GM12878 (cell line): ENCODE measurements at regions not wholly inside any gene's neighbourhood (a gene's known extent, or its start where the extent isn't known, plus 50 kb on each side); places are given as distances from the start of the nearest gene placed in this dataset.
A peak's percentile ranks its signal among the peaks of the same experiment; 100 is the strongest.

ENCODE experiments used
- ATAC-seq: fragments of 200-7000 bp; cut with Tn5 transposase; 3 replicates; pipeline ENCODE4 v1.9.1; 2020; ENCODE audit warnings: mild to moderate bottlenecking, moderate library complexity
- BruUV-seq: library from RNA; stranded (reverse); fragments of 400-500 nt; replicated peaks from 2 replicates; lab custom pipeline; 2021; lab: Mats Ljungman, UMichigan
- CTCF ChIA-PET: fragments of 300-600 bp; sonication (Branson Sonifier 250); formaldehyde crosslinking; extraction: SDS; loops from one replicate; lab custom pipeline; 2021; ENCODE audit warnings: inconsistent platforms; lab: Yijun Ruan, JAX
- POLR2A ChIA-PET: fragments of 350-600 bp; formaldehyde crosslinking; extraction: SDS; loops from one replicate; lab custom pipeline; 2021; ENCODE audit warnings: inconsistent platforms; lab: Charles Lee
- RAD21 ChIA-PET: fragments of 300-600 bp; sonication (Branson Sonifier 250); formaldehyde crosslinking; loops from one replicate; lab custom pipeline; 2023; ENCODE audit warnings: antibody characterized with exemption; ENCODE audit not compliant: unreplicated experiment; lab: Charles Lee
- SMC1A ChIA-PET: fragments of 300-600 bp; sonication (Branson Sonifier 250); formaldehyde crosslinking; loops from one replicate; lab custom pipeline; 2023; ENCODE audit not compliant: unreplicated experiment, uncharacterized antibody; lab: Charles Lee
- DNase-seq: peaks from one replicate; pipeline ENCODE4 v3.0.0-alpha.2; 2011; ENCODE audit warnings: low read depth, low spot score
- FAIRE-seq: peaks from 3 replicates; lab custom pipeline; 2011; peaks lifted over from hg19 to GRCh38; lab: Jason Lieb, UNC
- H2AFZ ChIP-seq: 2 replicates; pipeline ENCODE4 v1.6.0; 2011; ENCODE audit warnings: low read depth, low read length, control low read depth; ENCODE audit not compliant: control insufficient read depth
- H3K27ac ChIP-seq: 2 replicates; pipeline ENCODE4 v1.5.1; 2011; ENCODE audit warnings: control low read depth; ENCODE audit not compliant: control insufficient read depth, insufficient read depth
- H3K27me3 ChIP-seq, 2 experiments: replicated peaks in 1 of 2; 2 replicates each; pipeline versions ENCODE4 v1.6.0 to v1.6.1; 2011; ENCODE audit warnings: low read length in 1 of 2; ENCODE audit not compliant: control insufficient read depth in 2 of 2, insufficient read depth in 2 of 2
- H3K36me3 ChIP-seq, 2 experiments: 2 replicates each; pipeline ENCODE4 v1.5.1; 2011; ENCODE audit warnings: low read length in 1 of 2; ENCODE audit not compliant: control insufficient read depth in 2 of 2, insufficient read depth in 2 of 2
- H3K4me1 ChIP-seq: 2 replicates; pipeline ENCODE4 v1.6.1; 2011; ENCODE audit warnings: mild to moderate bottlenecking, low read length, moderate library complexity, mixed read lengths; ENCODE audit not compliant: control insufficient read depth, insufficient read depth
- H3K4me2 ChIP-seq: 2 replicates; pipeline ENCODE4 v1.6.0; 2011; ENCODE audit warnings: control low read depth; ENCODE audit not compliant: control insufficient read depth, insufficient read depth
- H3K4me3 ChIP-seq: fragments of 200-600 bp; sonication (generic); 2 replicates; pipeline ENCODE4 v1.5.1; 2016
- H3K79me2 ChIP-seq: 2 replicates; pipeline ENCODE4 v1.6.0; 2011; ENCODE audit warnings: low read length; ENCODE audit not compliant: control insufficient read depth, insufficient read depth
- H3K9ac ChIP-seq: 2 replicates; pipeline ENCODE4 v1.8.0; 2011; ENCODE audit warnings: low read length, control low read depth, mixed read lengths; ENCODE audit not compliant: control insufficient read depth, insufficient read depth
- H3K9me3 ChIP-seq: replicated peaks from 3 replicates; pipeline ENCODE4 v1.5.1; 2011; ENCODE audit warnings: mild to moderate bottlenecking, low read length; ENCODE audit not compliant: control insufficient read depth, insufficient read depth
- H4K20me1 ChIP-seq: 2 replicates; pipeline ENCODE4 v1.6.0; 2011; ENCODE audit not compliant: control insufficient read depth, insufficient read depth
- ATF7 ChIP-seq: fragments of 450-650 bp; IDR thresholded peaks from 2 replicates; pipeline ENCODE4 v1.6.1; 2016; ENCODE audit warnings: low read depth, mild to moderate bottlenecking
- MYB ChIP-seq: fragments of 150-350 bp; IDR thresholded peaks from 2 replicates; pipeline ENCODE4 v1.6.1; 2014; ENCODE audit warnings: mild to moderate bottlenecking, low read depth, low read length, borderline replicate concordance
- TCF7 ChIP-seq: IDR thresholded peaks from 2 replicates; pipeline ENCODE4 v1.6.1; 2014; ENCODE audit warnings: antibody characterized with exemption, borderline replicate concordance
- ZNF274 ChIP-seq: IDR thresholded peaks from one replicate; pipeline ENCODE4 v1.8.0; 2011; ENCODE audit not compliant: insufficient read length, insufficient read depth
- WGBS: methylation state at CpG from one replicate; pipeline ENCODE4 v1.1.6; 2016; ENCODE audit warnings: low lambda C conversion rate; ENCODE audit not compliant: insufficient replicate concordance, insufficient coverage; ENCODE audit errors: missing lambda C conversion rate; 5-methylcytosine and 5-hydroxymethylcytosine counted together
- in situ Hi-C: fragments of 300-500 bp; cut with MboI; formaldehyde crosslinking; loops from 9 replicates; pipeline ENCODE4 v1.14.3; 2018; ENCODE audit warnings: mixed read lengths
- intact Hi-C: fragments of 100-400 bp; cut with micrococcal nuclease; formaldehyde crosslinking; loops from one replicate; pipeline ENCODE4 v1.14.2; 2022; ENCODE audit not compliant: unreplicated experiment
- TF ChIP-seq, protein P1 (sequence below): fragments of 450-650 bp; IDR thresholded peaks from 2 replicates; pipeline ENCODE4 v1.6.1; 2017; ENCODE audit warnings: antibody characterized with exemption, mild to moderate bottlenecking, moderate library complexity

DNA sequence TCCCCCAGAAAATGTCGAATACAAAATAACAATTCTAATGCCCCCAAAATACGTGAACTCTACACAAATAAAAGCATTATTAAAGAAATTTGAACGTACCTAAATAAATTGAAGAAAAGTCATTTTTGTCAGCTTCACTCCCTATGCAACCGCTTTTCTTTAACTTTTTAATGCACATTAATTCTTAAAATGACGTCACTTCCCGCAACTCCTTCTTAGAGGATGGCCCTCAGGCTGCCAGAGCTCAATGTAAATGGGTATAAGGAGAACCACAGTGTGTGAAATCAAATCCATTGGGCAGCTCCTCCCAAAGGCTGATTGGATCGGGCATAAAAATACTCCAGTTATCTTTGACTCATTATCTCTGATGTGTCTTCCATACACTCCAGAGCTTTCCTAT lies 736.9 kb downstream of the GBE1 start:
- ChIA-PET POLR2A (no interaction called here), CTCF (interaction anchor here (0.9 to 1.1 kb wide), 2 partner anchors 11 to 22 kb away, joined by 3 read pairs; no protein-coding TSS in a partner anchor), SMC1A (interaction anchor here (1.4 kb wide), 1 partner anchor 19 kb away, joined by 3 read pairs; no protein-coding TSS in a partner anchor), RAD21 (no interaction called here)
- no peaks in the 10 kb centered on the region for H3K9me3 ChIP-seq
- no peak overlapping the region for H2AFZ ChIP-seq
- H3K4me2 ChIP-seq: no peak overlapping the region
- TF ChIP-seq, protein P1, sequence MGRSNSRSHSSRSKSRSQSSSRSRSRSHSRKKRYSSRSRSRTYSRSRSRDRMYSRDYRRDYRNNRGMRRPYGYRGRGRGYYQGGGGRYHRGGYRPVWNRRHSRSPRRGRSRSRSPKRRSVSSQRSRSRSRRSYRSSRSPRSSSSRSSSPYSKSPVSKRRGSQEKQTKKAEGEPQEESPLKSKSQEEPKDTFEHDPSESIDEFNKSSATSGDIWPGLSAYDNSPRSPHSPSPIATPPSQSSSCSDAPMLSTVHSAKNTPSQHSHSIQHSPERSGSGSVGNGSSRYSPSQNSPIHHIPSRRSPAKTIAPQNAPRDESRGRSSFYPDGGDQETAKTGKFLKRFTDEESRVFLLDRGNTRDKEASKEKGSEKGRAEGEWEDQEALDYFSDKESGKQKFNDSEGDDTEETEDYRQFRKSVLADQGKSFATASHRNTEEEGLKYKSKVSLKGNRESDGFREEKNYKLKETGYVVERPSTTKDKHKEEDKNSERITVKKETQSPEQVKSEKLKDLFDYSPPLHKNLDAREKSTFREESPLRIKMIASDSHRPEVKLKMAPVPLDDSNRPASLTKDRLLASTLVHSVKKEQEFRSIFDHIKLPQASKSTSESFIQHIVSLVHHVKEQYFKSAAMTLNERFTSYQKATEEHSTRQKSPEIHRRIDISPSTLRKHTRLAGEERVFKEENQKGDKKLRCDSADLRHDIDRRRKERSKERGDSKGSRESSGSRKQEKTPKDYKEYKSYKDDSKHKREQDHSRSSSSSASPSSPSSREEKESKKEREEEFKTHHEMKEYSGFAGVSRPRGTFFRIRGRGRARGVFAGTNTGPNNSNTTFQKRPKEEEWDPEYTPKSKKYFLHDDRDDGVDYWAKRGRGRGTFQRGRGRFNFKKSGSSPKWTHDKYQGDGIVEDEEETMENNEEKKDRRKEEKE: no peak
- TF ChIP-seq MYB (no peak), ZNF274 (no peak), ATF7 (peak; percentile 35; the same call in 1 of the 2 replicates)
- H3K9ac ChIP-seq: no peak overlapping the region
- in situ Hi-C loops (no loop called here), intact Hi-C loops (no loop called here)
- no peak for DNase-seq
- WGBS: 25% methylated on average over 7 of the region's 7 CpGs
- no peak for ATAC-seq
- no peaks in the 10 kb centered on the region for H3K79me2 ChIP-seq
- no TSS peak for BruUV-seq
- no peak for FAIRE-seq
- no peaks in the 10 kb centered on the region for H4K20me1 ChIP-seq
- no peaks in the 10 kb centered on the region for H3K36me3 ChIP-seq
- H3K4me1 ChIP-seq: no peaks in the 10 kb centered on the region
- no peaks in the 10 kb centered on the region for H3K27me3 ChIP-seq
- no peak overlapping the region for H3K27ac ChIP-seq
- H3K4me3 ChIP-seq: no peak overlapping the region

DNA sequence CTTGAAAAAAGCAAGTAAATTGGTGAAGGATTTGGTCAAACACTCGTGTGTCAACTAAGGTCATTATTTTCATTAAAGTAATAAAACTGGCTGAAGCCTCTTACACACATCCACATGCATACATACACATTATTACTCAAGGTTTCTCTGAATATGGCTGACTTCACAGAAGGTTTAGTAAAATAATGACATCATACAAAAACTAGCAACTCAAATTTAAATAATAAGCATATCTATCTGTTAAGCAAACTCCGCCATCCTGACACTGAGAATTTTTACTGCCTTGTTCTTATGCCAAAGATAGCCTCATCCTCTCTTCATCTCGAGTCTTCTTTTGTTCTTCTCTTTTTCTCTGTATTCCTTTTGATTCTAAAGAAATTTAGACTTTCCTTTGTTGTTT lies 739.1 kb downstream of the GBE1 start:
- Histone ChIP-seq H3K4me2 (no peak overlapping the region), H4K20me1 (no peaks in the 10 kb centered on the region)
- ChIA-PET RAD21 (no interaction called here), CTCF (no interaction called here)
- ATAC-seq: no peak
- peak; percentile 34; the same call in 1 of the 2 replicates for TF ChIP-seq ATF7
- no peak for TF ChIP-seq TCF7
- TF ChIP-seq, all 136 proteins: peak for 1
- no peaks in the 10 kb centered on the region for H3K9me3 ChIP-seq
- no peak overlapping the region for H3K4me3 ChIP-seq
- H3K36me3 ChIP-seq: no peaks in the 10 kb centered on the region
- H3K27me3 ChIP-seq: no peaks in the 10 kb centered on the region
- no peak for FAIRE-seq
- no peak overlapping the region for H3K27ac ChIP-seq
- in situ Hi-C loops (no loop called here), intact Hi-C loops (no loop called here)
- no peak overlapping the region for H2AFZ ChIP-seq
- H3K9ac ChIP-seq: no peak overlapping the region
- H3K79me2 ChIP-seq: no peaks in the 10 kb centered on the region
- SMC1A ChIA-PET: no interaction called here
- no TSS peak for BruUV-seq
- POLR2A ChIA-PET: interaction anchor here (0.6 kb wide), 1 partner anchor 113 kb away, joined by 5 read pairs; no protein-coding TSS in a partner anchor
- no peaks in the 10 kb centered on the region for H3K4me1 ChIP-seq
- DNase-seq: no peak
- WGBS: 12% methylated on average over 3 of the region's 3 CpGs
